Neural crest cell (in vitro differentiated cells): ENCODE measurements at regions not wholly inside any gene's neighbourhood (a gene's known extent, or its start where the extent isn't known, plus 50 kb on each side); places are given as distances from the start of the nearest gene placed in this dataset.
A peak's percentile ranks its signal among the peaks of the same experiment; 100 is the strongest.

Experiments
- DNase-seq: peaks from one replicate; pipeline ENCODE4 v3.0.0; 2021; ENCODE audit warnings: low read depth, mixed read lengths, low spot score
- H3K27ac Mint-ChIP-seq: one replicate; pipeline ENCODE4 v1.8.0; 2021; ENCODE audit warnings: mild to moderate bottlenecking, mixed read lengths; ENCODE audit not compliant: unreplicated experiment
- H3K27me3 Mint-ChIP-seq: 2 replicates; pipeline ENCODE4 v1.8.0; 2021; ENCODE audit warnings: low read depth, mild to moderate bottlenecking, mixed read lengths
- H3K36me3 Mint-ChIP-seq: 2 replicates; pipeline ENCODE4 v1.8.0; 2021; ENCODE audit warnings: low read depth, mild to moderate bottlenecking, mixed read lengths
- H3K4me1 Mint-ChIP-seq: 2 replicates; pipeline ENCODE4 v1.8.0; 2021; ENCODE audit warnings: mixed read lengths
- H3K4me3 Mint-ChIP-seq: one replicate; pipeline ENCODE4 v1.8.0; 2021; ENCODE audit warnings: mild to moderate bottlenecking, mixed read lengths
- H3K9me3 Mint-ChIP-seq: 2 replicates; pipeline ENCODE4 v1.8.0; 2021; ENCODE audit warnings: mixed read lengths
- CTCF ChIP-seq: fragments of 200-600 bp; sonication (generic); conservative IDR thresholded peaks from 2 replicates; pipeline ENCODE4 v1.5.0; 2021; ENCODE audit warnings: antibody characterized with exemption, mild to moderate bottlenecking

DNA sequence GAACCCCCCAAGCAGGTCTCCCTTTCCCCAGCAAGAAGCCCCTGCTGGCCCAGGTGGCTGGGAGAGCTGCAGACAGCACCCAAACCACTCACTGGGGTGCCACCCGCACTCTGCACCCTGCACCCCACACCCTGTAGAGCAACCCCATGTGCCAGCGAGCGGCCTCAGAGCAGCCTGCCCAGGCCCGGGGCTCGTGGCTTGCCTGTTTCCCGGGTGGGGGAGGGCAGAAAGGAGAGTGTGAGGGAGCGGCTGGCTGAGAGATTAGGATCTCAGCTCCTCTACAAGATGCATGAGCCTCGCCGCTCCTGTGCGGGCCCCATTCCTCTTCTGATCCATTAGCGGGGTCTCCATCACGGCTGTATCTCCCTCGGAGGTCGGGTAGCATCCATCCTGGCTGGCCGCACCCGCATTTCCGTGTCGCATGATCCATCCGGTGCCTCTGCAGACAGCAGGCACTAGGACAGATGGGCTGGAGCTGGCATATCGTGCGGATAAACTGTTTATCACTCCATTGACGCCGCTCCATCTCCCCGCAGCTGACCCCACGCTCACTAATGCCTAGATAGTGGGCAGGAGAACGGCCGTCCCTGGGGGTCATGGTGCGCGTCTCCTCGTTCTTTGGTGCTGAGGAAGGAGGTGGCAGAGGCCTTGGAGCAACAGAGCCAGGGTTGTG, 54.4 kb downstream of the MRPL36 start:
- DNase-seq: no peak
- Mint-ChIP-seq H3K27me3 (peaks cover 7% of the 10 kb centered on the region), H3K9me3 (peaks cover 11% of the 10 kb centered on the region), H3K4me1 (no peaks in the 10 kb centered on the region), H3K27ac (peak overlapping the region; percentile 12), H3K36me3 (peaks cover 8% of the 10 kb centered on the region), H3K4me3 (no peak overlapping the region)
- no peak for TF ChIP-seq CTCF

DNA sequence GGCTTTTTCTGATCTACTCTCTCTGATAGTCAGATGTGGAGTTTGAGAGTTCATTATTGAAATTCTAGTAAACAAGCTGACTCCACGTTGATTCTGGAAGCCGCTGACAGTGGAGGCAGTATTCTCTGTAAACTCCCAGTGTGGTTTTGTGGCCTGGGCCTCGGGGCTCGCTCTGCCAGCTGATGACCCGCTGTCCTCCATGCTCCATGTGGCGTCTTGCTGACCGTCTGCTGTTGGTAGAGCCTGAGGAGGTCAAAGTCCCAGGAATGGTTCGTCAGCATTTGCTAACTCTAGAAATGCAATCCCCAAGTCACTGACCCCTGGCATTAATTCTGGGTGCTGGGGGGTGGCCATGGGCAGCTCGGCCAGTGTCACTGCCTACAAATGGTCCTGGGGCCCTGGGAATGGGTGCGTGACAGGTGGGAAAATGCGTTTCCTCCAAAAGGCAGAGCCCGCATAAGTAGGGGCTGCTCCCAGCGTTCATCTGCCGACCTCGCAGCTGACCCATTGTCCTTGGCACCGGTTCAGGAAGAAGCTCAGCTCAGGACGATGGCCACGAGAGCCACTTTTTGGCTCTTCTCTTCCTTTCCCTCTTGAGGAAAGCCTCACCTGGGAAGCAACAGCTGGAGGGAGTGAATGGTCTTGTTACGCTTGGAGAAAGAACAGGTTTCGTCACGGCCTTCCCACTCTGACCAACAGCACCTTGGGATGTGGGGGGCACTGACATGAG, 55.1 kb downstream of the MRPL36 start:
- Mint-ChIP-seq H3K36me3 (peaks cover 8% of the 10 kb centered on the region), H3K27me3 (peaks cover 7% of the 10 kb centered on the region), H3K9me3 (peaks cover 18% of the 10 kb centered on the region), H3K27ac (no peak overlapping the region), H3K4me1 (no peaks in the 10 kb centered on the region), H3K4me3 (no peak overlapping the region)
- TF ChIP-seq CTCF: no peak
- DNase-seq: no peak

DNA sequence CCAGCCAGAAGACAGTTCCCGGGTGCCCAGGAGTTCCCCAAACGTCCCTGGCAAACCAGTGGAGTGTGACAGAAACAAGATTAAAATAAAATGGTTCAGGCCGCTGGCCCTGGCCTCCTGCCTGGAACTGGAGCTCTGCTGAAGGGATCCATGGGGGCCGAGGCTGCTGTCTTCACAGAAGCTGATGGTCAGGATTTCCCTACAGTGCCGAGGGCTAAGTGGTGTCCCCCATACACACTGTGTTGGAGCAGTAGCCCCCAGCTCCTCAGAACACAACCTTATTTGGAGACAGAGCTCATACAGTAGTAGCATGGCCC, 55.9 kb downstream of the MRPL36 start:
- peaks cover 18% of the 10 kb centered on the region for H3K9me3 Mint-ChIP-seq
- TF ChIP-seq CTCF: no peak
- H3K36me3 Mint-ChIP-seq: peaks cover 8% of the 10 kb centered on the region
- H3K4me3 Mint-ChIP-seq: no peak overlapping the region
- no peak for DNase-seq
- no peaks in the 10 kb centered on the region for H3K4me1 Mint-ChIP-seq
- peaks cover 7% of the 10 kb centered on the region for H3K27me3 Mint-ChIP-seq
- H3K27ac Mint-ChIP-seq: no peak overlapping the region

- DNase-seq: no peak
- Mint-ChIP-seq H3K27me3 (peaks cover 6% of the 10 kb centered on the region), H3K4me1 (no peaks in the 10 kb centered on the region), H3K27ac (no peak overlapping the region), H3K36me3 (peaks cover 8% of the 10 kb centered on the region), H3K4me3 (no peak overlapping the region), H3K9me3 (peaks cover 18% of the 10 kb centered on the region)
- no peak for TF ChIP-seq CTCF
Observed at GRCh38 chr5:1743061-1743768, 56.4 kb downstream of the MRPL36 start.

DNA sequence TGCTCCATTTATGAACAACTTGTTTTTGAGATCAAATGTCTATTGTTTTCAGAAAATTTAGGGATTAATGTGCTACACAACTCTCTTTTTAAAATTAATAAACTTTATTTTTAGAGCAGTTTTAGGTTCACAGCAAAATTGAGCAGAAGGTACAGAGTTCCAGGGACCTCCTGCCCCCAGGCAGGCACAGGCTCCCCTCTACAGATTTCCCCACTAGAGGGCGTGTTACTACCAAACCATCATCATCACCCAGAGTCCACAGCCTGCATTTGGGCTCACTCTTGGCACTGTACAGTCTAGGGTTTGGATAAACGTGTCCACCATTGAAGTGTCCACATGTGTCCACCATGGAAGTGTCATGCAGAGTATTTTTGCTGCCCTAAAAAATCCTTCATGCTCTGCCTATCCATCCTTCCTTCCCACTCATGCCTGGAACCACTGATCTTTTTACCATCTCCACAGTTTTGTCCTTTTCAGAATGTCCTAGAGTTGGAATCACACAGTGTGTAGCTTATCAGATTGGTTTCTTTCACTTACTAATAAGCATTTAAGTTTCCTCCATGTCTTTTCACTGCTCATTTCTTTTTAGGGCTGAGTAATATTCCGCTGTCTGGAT, 61.7 kb downstream of the MRPL36 start:
- peak; percentile 66 for TF ChIP-seq CTCF
- no peak overlapping the region for H3K4me3 Mint-ChIP-seq
- H3K36me3 Mint-ChIP-seq: peaks cover 8% of the 10 kb centered on the region
- DNase-seq: no peak
- H3K9me3 Mint-ChIP-seq: peaks cover 18% of the 10 kb centered on the region
- no peak overlapping the region for H3K27ac Mint-ChIP-seq
- H3K27me3 Mint-ChIP-seq: peaks cover 3% of the 10 kb centered on the region
- H3K4me1 Mint-ChIP-seq: no peaks in the 10 kb centered on the region
